ENCODE measurements at regions not wholly inside any gene's neighbourhood (a gene's known extent, or its start where the extent isn't known, plus 50 kb on each side); places are given as distances from the start of the nearest gene placed in this dataset.

- Histone ChIP-seq H3K4me2 (no peak overlapping the region), H3K4me3 (ENCODE audit: low read depth in 2 of 2, low read length in 1 of 2) (no peak overlapping the region), H3F3A (replicated peaks; ENCODE audit: insufficient read depth) (no peaks in the 10 kb centered on the region), H3K36me3 (replicated peaks in 1 of 2; ENCODE audit: control insufficient read depth in 1 of 2, insufficient read depth in 2 of 2, low read length in 1 of 2) (no peaks in the 10 kb centered on the region), H2AFZ (ENCODE audit: low read depth) (no peak overlapping the region), H3K79me2 (ENCODE audit: insufficient read depth) (no peaks in the 10 kb centered on the region), H3K27ac (ENCODE audit: low read depth in 2 of 2, low read length in 1 of 2) (no peak overlapping the region), H3K9ac (no peak overlapping the region), H3K9me2 (no peaks in the 10 kb centered on the region), H3K9me3 (no peaks in the 10 kb centered on the region), H3K4me1 (ENCODE audit: control insufficient read depth in 1 of 2, insufficient read depth in 2 of 2, low read depth in 1 of 2, low read length in 1 of 2) (peaks cover 0 to 5% of the 10 kb centered on the region in 2 experiments; a peak in 1 of 4 replicates), H3K27me3 (ENCODE audit: insufficient read depth) (no peaks in the 10 kb centered on the region; the same call in 1 of the 2 replicates), H4K20me1 (ENCODE audit: insufficient read depth) (no peaks in the 10 kb centered on the region)
- no peak for TF ChIP-seq ZBTB33 (IDR thresholded peaks at IDR 0.05; ENCODE audit: borderline replicate concordance, low read depth)
- TF ChIP-seq SMC3 (IDR thresholded peaks at IDR 0.05; ENCODE audit: low read depth, low read length) = no peak
- TF ChIP-seq POLR2AphosphoS5 (IDR thresholded peaks at IDR 0.05; ENCODE audit: low read depth, low read length) = no peak
- TF ChIP-seq, protein P1, sequence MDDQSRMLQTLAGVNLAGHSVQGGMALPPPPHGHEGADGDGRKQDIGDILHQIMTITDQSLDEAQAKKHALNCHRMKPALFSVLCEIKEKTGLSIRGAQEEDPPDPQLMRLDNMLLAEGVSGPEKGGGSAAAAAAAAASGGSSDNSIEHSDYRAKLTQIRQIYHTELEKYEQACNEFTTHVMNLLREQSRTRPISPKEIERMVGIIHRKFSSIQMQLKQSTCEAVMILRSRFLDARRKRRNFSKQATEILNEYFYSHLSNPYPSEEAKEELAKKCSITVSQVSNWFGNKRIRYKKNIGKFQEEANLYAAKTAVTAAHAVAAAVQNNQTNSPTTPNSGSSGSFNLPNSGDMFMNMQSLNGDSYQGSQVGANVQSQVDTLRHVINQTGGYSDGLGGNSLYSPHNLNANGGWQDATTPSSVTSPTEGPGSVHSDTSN (IDR thresholded peaks at IDR 0.05) = no peak
- TF ChIP-seq, protein P2, sequence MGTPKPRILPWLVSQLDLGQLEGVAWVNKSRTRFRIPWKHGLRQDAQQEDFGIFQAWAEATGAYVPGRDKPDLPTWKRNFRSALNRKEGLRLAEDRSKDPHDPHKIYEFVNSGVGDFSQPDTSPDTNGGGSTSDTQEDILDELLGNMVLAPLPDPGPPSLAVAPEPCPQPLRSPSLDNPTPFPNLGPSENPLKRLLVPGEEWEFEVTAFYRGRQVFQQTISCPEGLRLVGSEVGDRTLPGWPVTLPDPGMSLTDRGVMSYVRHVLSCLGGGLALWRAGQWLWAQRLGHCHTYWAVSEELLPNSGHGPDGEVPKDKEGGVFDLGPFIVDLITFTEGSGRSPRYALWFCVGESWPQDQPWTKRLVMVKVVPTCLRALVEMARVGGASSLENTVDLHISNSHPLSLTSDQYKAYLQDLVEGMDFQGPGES (IDR thresholded peaks at IDR 0.05; ENCODE audit: low read depth, low read length) = no peak
- TF ChIP-seq MEF2A (IDR thresholded peaks at IDR 0.05; ENCODE audit: borderline replicate concordance, low read depth) = no peak
- no peak for TF ChIP-seq RFX5 (IDR thresholded peaks at IDR 0.05; ENCODE audit: low read length)
- TF ChIP-seq FOXJ3 (CRISPR knock-in tag; IDR thresholded peaks at IDR 0.05) = no peak
- TF ChIP-seq RCOR1 (IDR thresholded peaks at IDR 0.05; ENCODE audit: low read length) = no peak
- no peak for TF ChIP-seq TAF1 (IDR thresholded peaks at IDR 0.05; ENCODE audit: borderline replicate concordance, low read depth, low read length)
- TF ChIP-seq NFIC (IDR thresholded peaks at IDR 0.05; ENCODE audit: borderline replicate concordance) = no peak
- no peak for TF ChIP-seq YY1 (IDR thresholded peaks at IDR 0.05; ENCODE audit: low read depth)
- TF ChIP-seq NRF1 (IDR thresholded peaks at IDR 0.05; ENCODE audit: low read depth, low read length) = no peak
- no peak for TF ChIP-seq MXI1 (IDR thresholded peaks at IDR 0.05; ENCODE audit: low read depth, low read length)
- no peak for TF ChIP-seq MAX (IDR thresholded peaks at IDR 0.05; ENCODE audit: low read depth)
- no peak for TF ChIP-seq ELF1 (IDR thresholded peaks at IDR 0.05)
- POLR2A ChIA-PET = no interaction called here
- WGBS (ENCODE audit: low lambda C conversion rate) = 88% methylated on average over 14 of the region's 26 CpGs
- CTCF ChIA-PET = no interaction called here
- DNase-seq = no peak
Measured at GRCh38 chr3:72655131-72655551, 193.1 kb downstream of the SHQ1 start.
